Stimulated activated naive CD8-positive, alpha-beta T cell treated with anti-CD3 and anti-CD28 coated beads, Interleukin-15, amount 100 ng/mL, for 72 hours (primary cell): ENCODE measurements at regions not wholly inside any gene's neighbourhood (a gene's known extent, or its start where the extent isn't known, plus 50 kb on each side); places are given as distances from the start of the nearest gene placed in this dataset.
A peak's percentile ranks its signal among the peaks of the same experiment; 100 is the strongest.
"Not testable (repeated sequence)": the region's sequence is repeated elsewhere in the genome, so short reads cannot be mapped to it uniquely, and the experiment has no call there.

Source experiments
- ATAC-seq: fragments of 150-1000 bp; cut with Tn5 transposase; 2 replicates; pipeline ENCODE4 v1.10.0; 2021; ENCODE audit warnings: mild to moderate bottlenecking, moderate library complexity
- DNase-seq, 2 donors: peaks; one replicate each; pipeline ENCODE4 v3.0.0; 2021 to 2022
- H3K27ac Mint-ChIP-seq, 2 donors: one replicate each; pipeline ENCODE4 v1.8.0; 2022; ENCODE audit warnings: mild to moderate bottlenecking in 2 of 2, mixed read lengths in 2 of 2, moderate library complexity in 2 of 2
- H3K27me3 Mint-ChIP-seq: one replicate; pipeline ENCODE4 v1.8.0; 2022; ENCODE audit warnings: mixed read lengths
- H3K4me1 Mint-ChIP-seq: one replicate; pipeline ENCODE4 v1.8.0; 2022; ENCODE audit warnings: mild to moderate bottlenecking, mixed read lengths
- H3K4me3 Mint-ChIP-seq, 2 donors: one replicate each; pipeline ENCODE4 v1.8.0; 2022; ENCODE audit warnings: mild to moderate bottlenecking in 2 of 2, mixed read lengths in 2 of 2, moderate library complexity in 1 of 2
- H3K9me3 Mint-ChIP-seq, 2 donors: one replicate each; pipeline ENCODE4 v1.8.0; 2022; ENCODE audit warnings: mixed read lengths in 2 of 2

- H3K27ac Mint-ChIP-seq: no peak overlapping the region
- ATAC-seq (peak; percentile 54), DNase-seq (no peak)
- H3K4me3 Mint-ChIP-seq: no peak overlapping the region
- no peaks in the 10 kb centered on the region for H3K9me3 Mint-ChIP-seq
- H3K27me3 Mint-ChIP-seq: peaks cover 6% of the 10 kb centered on the region
- H3K4me1 Mint-ChIP-seq: peaks cover 4% of the 10 kb centered on the region
These were observed 462.3 kb downstream of the OMA1 start for GRCh38 chr1:58084266-58084665.

GRCh38 chr1:58082596-58082995 lies 463.9 kb downstream of the OMA1 start:
- ATAC-seq (no peak), DNase-seq (no peak)
- Mint-ChIP-seq H3K27ac (no peak overlapping the region), H3K9me3 (no peaks in the 10 kb centered on the region), H3K27me3 (no peaks in the 10 kb centered on the region), H3K4me1 (peaks cover 4% of the 10 kb centered on the region), H3K4me3 (no peak overlapping the region)

- no peak for DNase-seq
- Mint-ChIP-seq H3K4me1 (no peaks in the 10 kb centered on the region), H3K4me3 (no peak overlapping the region), H3K9me3 (no peaks in the 10 kb centered on the region), H3K27me3 (no peaks in the 10 kb centered on the region), H3K27ac (no peak overlapping the region)
- no peak for ATAC-seq
These were observed 470.3 kb downstream of the OMA1 start for GRCh38 chr1:58076258-58076657.

- no peak overlapping the region for H3K4me3 Mint-ChIP-seq
- H3K27ac Mint-ChIP-seq: no peak overlapping the region
- no peaks in the 10 kb centered on the region for H3K9me3 Mint-ChIP-seq
- no peaks in the 10 kb centered on the region for H3K27me3 Mint-ChIP-seq
- ATAC-seq (no peak), DNase-seq (no peak)
- H3K4me1 Mint-ChIP-seq: no peaks in the 10 kb centered on the region
These were observed 471.3 kb downstream of the OMA1 start for GRCh38 chr1:58075188-58075578.

DNA sequence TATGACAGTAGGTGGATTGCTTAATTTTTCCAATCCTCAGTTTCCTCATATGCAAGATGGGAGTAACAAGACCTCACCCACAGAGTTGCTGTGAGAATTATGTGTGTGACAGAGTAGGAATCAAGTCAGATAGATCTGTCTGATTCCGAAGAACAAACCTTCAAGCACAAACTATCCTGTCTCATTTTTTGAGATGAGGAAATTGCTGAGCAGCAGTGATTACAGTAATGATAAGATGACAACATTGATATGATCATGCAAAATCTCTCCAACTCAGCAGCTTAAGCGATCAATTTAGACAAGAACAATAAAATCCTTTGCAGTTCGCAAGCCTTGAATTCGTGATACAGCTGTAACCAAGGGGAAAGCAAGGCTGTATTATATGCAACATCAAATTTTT lies 474.1 kb downstream of the OMA1 start:
- ATAC-seq: no peak
- H3K27me3 Mint-ChIP-seq: no peaks in the 10 kb centered on the region
- no peak overlapping the region for H3K27ac Mint-ChIP-seq
- no peaks in the 10 kb centered on the region for H3K4me1 Mint-ChIP-seq
- H3K9me3 Mint-ChIP-seq: no peaks in the 10 kb centered on the region
- no peak for DNase-seq
- no peak overlapping the region for H3K4me3 Mint-ChIP-seq

- H3K9me3 Mint-ChIP-seq: no peaks in the 10 kb centered on the region
- no peaks in the 10 kb centered on the region for H3K4me1 Mint-ChIP-seq
- DNase-seq: no peak
- ATAC-seq: no peak
- no peak overlapping the region for H3K27ac Mint-ChIP-seq
- no peak overlapping the region for H3K4me3 Mint-ChIP-seq
- H3K27me3 Mint-ChIP-seq: no peaks in the 10 kb centered on the region
These were observed 479.4 kb downstream of the OMA1 start for GRCh38 chr1:58067082-58067481.

DNA sequence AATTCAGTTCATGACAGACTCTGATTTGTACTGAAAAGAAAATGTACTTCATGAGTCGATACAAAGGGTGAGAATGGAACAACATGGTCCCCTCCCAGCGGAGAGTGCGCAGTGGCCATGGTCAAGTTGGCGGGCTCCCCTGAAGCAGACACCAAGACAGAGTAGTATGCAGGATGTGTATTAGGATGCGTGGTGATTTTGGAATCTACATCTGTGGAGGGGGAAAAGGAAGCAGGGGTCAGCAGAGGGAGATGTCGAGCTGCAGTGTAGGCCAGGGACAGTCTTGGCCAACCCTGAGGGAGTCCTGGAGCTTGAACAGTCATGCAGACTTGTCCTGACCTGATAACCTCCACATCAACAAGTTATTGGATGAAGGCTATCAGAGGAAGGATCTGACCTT lies 481.0 kb downstream of the OMA1 start:
- ATAC-seq (no peak), DNase-seq (no peak)
- Mint-ChIP-seq H3K4me3 (no peak overlapping the region), H3K27ac (no peak overlapping the region), H3K27me3 (no peaks in the 10 kb centered on the region), H3K9me3 (no peaks in the 10 kb centered on the region), H3K4me1 (no peaks in the 10 kb centered on the region)

DNA sequence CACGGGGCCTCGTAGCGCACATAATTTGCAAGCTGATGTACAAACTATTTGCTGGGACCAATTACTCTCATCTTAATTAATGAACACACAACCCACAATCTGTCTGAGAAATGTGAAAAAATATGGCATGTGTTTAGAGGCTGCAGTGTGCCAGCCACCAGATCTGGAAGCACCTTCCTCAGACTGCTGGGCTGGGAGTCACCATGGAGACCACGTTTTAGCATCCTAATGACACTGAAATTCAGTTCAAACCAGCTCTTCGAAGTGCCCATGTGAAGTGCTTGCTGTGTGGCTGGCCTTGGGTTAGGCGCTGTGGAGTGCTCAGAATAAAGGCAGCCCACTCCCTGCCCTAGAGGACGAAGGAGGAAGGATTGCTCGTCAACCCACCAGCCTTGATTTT lies 482.4 kb downstream of the OMA1 start:
- H3K4me1 Mint-ChIP-seq: no peaks in the 10 kb centered on the region

DNA sequence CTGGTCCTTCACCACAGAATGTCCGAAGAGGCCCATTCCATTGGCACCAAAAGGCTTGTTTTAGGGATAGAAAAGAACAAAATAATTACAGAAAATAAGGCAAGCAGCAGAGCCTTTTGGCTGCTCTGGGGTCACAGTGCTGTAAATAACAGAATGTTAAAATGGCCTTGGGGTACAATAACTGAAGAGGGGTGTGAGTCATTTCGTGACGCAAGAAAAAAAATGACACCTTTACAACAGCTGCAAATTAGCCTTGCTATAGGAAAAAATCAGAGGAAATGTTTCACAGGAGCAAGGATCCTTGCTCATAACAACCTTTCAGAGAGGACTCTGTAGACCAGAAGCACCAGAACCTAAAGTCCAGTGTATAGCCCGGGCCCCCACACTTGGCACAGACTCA lies 483.4 kb downstream of the OMA1 start:
- no peaks in the 10 kb centered on the region for H3K4me1 Mint-ChIP-seq
- ATAC-seq (no peak), DNase-seq (no peak)
- no peak overlapping the region for H3K4me3 Mint-ChIP-seq
- no peaks in the 10 kb centered on the region for H3K9me3 Mint-ChIP-seq
- H3K27me3 Mint-ChIP-seq: no peaks in the 10 kb centered on the region
- no peak overlapping the region for H3K27ac Mint-ChIP-seq

More for the DNA sequence above, 482.4 kb downstream of the OMA1 start:
- Mint-ChIP-seq H3K4me3 (no peak overlapping the region), H3K9me3 (no peaks in the 10 kb centered on the region), H3K27me3 (no peaks in the 10 kb centered on the region), H3K27ac (no peak overlapping the region)
- ATAC-seq (no peak), DNase-seq (no peak)

GRCh38 chr1:58062635-58063034 lies 483.9 kb downstream of the OMA1 start:
- ATAC-seq (no peak), DNase-seq (no peak)
- Mint-ChIP-seq H3K27me3 (no peaks in the 10 kb centered on the region), H3K4me1 (no peaks in the 10 kb centered on the region), H3K9me3 (no peaks in the 10 kb centered on the region), H3K27ac (no peak overlapping the region), H3K4me3 (no peak overlapping the region)

GRCh38 chr1:58060559-58061170 lies 485.9 kb downstream of the OMA1 start:
- DNase-seq (no peak), ATAC-seq (no peak)
- Mint-ChIP-seq H3K4me3 (no peak overlapping the region), H3K27ac (peak overlapping the region in 1 of 2 donors; percentile 48), H3K9me3 (no peaks in the 10 kb centered on the region), H3K4me1 (no peaks in the 10 kb centered on the region), H3K27me3 (no peaks in the 10 kb centered on the region)

DNA sequence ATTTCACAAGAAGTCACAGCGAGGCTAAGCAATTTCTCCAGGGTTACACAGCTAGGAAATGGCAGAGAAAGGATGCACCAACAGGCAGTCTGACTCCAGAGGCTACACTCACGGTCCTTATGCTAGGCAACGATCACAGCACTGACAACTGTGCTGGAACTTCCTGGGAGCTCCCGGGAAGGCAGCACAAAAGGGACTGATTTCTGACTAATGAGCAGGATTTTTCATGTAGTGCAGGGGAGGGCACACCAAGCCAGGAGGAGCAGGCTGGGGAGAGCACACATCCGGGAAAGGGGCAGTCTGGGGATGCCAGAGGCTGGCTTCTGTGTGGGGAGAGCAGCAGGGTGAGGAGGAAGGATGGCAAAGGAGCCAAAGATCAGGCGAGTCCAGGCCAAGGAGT lies 486.7 kb downstream of the OMA1 start:
- H3K4me3 Mint-ChIP-seq: no peak overlapping the region

DNA sequence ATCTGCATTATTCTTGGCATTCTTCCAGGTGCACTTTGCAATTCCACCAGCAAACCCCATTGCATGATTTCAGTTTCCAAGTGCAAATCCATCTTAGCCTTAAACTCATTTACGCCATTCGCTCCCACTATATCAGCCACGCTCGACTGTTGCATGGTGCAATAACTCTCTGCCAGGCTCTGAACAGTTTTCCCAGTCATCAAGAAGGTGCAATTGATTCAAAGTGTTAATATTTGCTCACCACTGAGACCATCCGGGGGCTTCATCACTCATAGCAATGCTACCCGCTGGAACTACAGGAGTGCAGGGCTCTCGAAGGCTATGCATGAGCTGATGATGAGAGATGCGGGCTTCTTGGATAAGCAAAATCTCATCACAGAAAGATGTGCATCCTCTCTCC lies 488.2 kb downstream of the OMA1 start:
- H3K9me3 Mint-ChIP-seq: no peaks in the 10 kb centered on the region
- DNase-seq (no peak), ATAC-seq (no peak)
- no peaks in the 10 kb centered on the region for H3K27me3 Mint-ChIP-seq
- H3K4me1 Mint-ChIP-seq: no peaks in the 10 kb centered on the region
- no peak overlapping the region for H3K4me3 Mint-ChIP-seq
- no peak overlapping the region for H3K27ac Mint-ChIP-seq

More for the DNA sequence above, 486.7 kb downstream of the OMA1 start:
- Mint-ChIP-seq H3K4me1 (no peaks in the 10 kb centered on the region), H3K9me3 (no peaks in the 10 kb centered on the region), H3K27me3 (no peaks in the 10 kb centered on the region), H3K27ac (no peak overlapping the region)
- DNase-seq (no peak), ATAC-seq (no peak)

DNA sequence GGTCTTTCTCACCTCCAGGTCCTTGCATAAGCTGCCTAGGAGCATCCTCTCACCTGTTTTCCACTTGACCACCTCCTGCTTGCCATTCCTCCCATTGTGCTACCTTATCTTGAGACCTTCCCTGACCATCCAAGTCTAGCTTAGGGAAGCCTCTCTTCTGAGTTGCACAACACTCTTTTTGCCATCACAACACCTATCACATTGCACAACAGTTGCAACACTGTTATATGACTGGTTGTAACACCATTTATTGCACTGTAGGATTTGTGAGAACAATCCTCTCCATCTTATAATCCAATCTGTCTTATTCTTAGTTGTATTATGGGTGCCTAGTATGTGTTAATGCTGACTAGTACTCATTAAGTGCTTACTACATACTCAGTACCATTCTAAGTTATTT lies 488.7 kb downstream of the OMA1 start:
- no peak for DNase-seq
- Mint-ChIP-seq H3K27me3 (no peaks in the 10 kb centered on the region), H3K27ac (no peak overlapping the region), H3K4me1 (no peaks in the 10 kb centered on the region), H3K9me3 (no peaks in the 10 kb centered on the region), H3K4me3 (no peak overlapping the region)
- ATAC-seq: no peak

- DNase-seq, ATAC-seq, H3K27ac Mint-ChIP-seq, H3K9me3 Mint-ChIP-seq, H3K4me3 Mint-ChIP-seq, H3K27me3 Mint-ChIP-seq, H3K4me1 Mint-ChIP-seq: not testable (repeated sequence)
These were observed 495.3 kb downstream of the OMA1 start for GRCh38 chr1:58051187-58051586.

DNA sequence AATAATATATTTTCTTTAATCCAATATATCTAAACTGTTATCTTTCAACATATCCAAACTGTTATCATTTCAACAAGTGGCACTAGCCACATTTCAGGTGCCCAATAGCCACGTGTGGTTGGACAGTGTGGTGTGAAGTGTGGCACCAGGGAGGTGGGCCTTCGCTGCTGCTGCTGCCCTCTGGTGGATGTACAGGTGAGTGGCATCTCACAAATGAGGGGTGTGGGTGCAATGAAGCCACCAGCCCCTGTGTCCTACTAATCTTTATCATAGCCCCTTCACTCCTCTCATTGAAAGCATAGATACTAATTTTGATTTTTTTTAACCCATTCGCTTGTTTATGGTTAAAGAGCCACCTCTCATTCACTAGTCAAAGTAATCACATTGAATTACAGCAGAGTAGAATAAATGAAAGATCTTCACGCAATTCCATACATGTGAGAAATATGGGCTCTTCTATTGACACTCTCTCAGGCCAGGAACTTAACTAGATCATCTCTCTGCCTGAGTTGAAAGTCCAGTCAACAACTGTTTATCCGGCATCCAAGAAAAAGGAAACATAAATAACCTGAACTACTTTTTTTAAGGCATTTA lies 499.2 kb downstream of the OMA1 start:
- H3K9me3 Mint-ChIP-seq: peaks cover 0 to 4% of the 10 kb centered on the region in 2 donors
- H3K27me3 Mint-ChIP-seq: no peaks in the 10 kb centered on the region
- DNase-seq (peak; percentile 10 to 33), ATAC-seq (peak; percentile 42)
- no peak overlapping the region for H3K4me3 Mint-ChIP-seq
- H3K27ac Mint-ChIP-seq: no peak overlapping the region
- no peaks in the 10 kb centered on the region for H3K4me1 Mint-ChIP-seq

GRCh38 chr1:58045094-58045705 lies 501.3 kb downstream of the OMA1 start:
- Mint-ChIP-seq H3K27ac (no peak overlapping the region), H3K4me1 (no peaks in the 10 kb centered on the region), H3K4me3 (no peak overlapping the region), H3K9me3 (no peaks in the 10 kb centered on the region), H3K27me3 (no peaks in the 10 kb centered on the region)
- no peak for DNase-seq
- no peak for ATAC-seq
